ENCODE measurements at regions not wholly inside any gene's neighbourhood (a gene's known extent, or its start where the extent isn't known, plus 50 kb on each side); places are given as distances from the start of the nearest gene placed in this dataset.

DNA sequence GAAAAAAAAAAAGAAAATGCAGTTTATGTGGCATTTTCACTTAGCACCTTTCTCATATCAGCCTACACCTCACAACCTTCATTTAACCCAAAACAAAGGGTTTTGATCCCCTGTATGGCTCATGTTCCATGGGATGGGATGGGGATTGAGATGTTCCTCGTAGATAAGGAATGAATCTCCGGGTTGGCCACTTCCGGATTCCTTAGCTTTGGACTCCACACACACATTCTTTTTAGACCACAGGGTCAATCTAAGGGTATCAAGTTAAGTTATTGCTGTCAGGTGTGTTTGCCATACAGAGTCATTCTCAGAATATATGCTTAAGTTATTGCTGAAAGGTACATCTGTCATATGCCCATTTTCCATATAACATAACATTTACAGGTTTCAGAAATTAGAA is 301.4 kb upstream of the TGFBR2 start:
- no peaks in the 10 kb centered on the region for H3K36me3 ChIP-seq
- H3K27me3 ChIP-seq, result no peaks in the 10 kb centered on the region
- intact Hi-C loops (cut with DNase I; ENCODE audit: low total_unique reads), result no loop called here
- whole genome bisulfite sequencing, 5 donors, result 75 to 90% (median 85%) methylated on average over 3 of the region's 3 CpGs
- no peak for DNase-seq
- H3K9me3 ChIP-seq, result peaks cover 0 to 3% (median 0%) of the 10 kb centered on the region in 4 donors
- no peak overlapping the region for H3K27ac ChIP-seq
- H3K4me3 ChIP-seq, result no peak overlapping the region
- no peaks in the 10 kb centered on the region for H3K4me1 ChIP-seq
- no peak for TF ChIP-seq EP300 (IDR thresholded peaks at IDR 0.05)
- TF ChIP-seq CTCF (IDR thresholded peaks at IDR 0.05), result no peak
- TF ChIP-seq POLR2A (IDR thresholded peaks at IDR 0.05), result no peak
- TF ChIP-seq POLR2AphosphoS5 (IDR thresholded peaks at IDR 0.05), result no peak

DNA sequence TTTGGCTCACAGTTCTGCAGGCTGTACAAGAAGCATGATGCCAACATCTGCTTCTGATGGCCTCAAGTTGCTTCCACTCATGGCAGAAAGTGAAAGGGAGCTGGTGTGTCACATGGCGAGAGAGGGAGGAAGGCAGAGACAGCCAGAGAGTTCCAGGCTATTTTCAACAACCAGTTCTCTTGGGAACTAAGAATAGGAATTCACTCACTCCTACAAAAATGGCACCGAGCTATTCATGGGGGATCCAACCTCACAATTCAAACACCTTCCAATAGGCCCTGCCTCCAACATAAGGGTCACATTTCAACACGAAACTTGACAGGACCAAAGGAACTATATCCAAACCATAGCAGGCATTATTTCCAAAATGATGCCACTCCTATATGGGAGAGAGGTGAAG is 299.5 kb upstream of the TGFBR2 start:
- no peak for DNase-seq
- 88 to 97% (median 95%) methylated on average over 3 of the region's 3 CpGs for WGBS, 5 donors
- Histone ChIP-seq H3K36me3 (no peaks in the 10 kb centered on the region), H3K27me3 (no peaks in the 10 kb centered on the region), H3K9me3 (peaks cover 0 to 3% (median 0%) of the 10 kb centered on the region in 4 donors), H3K27ac (no peak overlapping the region), H3K4me3 (no peak overlapping the region), H3K4me1 (no peaks in the 10 kb centered on the region)
- intact Hi-C loops (cut with DNase I; ENCODE audit: low total_unique reads), result no loop called here
- no peak for TF ChIP-seq POLR2A (IDR thresholded peaks at IDR 0.05)
- TF ChIP-seq EP300 (IDR thresholded peaks at IDR 0.05), result no peak

DNA sequence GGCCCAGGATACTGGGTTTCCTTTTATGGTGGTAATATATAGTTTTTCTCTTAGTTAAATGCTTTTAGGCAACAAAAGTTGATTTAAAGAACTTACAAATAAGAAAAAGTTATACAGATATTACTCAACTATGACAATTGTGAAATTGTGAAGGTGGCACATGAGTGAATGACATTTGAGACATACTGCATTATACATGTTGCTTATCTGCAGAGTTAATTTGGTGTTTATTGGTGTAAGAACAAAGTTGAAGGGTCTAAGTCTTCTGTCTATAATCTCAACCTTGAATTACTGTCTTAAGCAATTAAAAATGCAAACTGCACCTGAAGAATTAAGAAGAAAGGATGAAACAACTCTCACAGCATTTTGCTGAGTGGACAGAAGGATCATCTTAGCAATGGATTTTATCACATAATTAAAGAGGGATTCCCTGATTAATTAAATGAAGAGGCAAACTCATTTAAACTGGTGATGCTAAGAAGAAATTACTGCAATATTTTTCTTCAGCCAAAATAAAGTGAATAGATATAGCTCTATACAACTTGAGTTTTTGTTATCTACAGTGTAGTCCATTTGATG is 298.9 kb upstream of the TGFBR2 start:
- DNase-seq, result no peak
- intact Hi-C loops (cut with DNase I; ENCODE audit: low total_unique reads), result no loop called here
- Histone ChIP-seq H3K9me3 (peaks cover 0 to 3% (median 0%) of the 10 kb centered on the region in 4 donors), H3K4me1 (no peaks in the 10 kb centered on the region), H3K27ac (no peak overlapping the region), H3K36me3 (no peaks in the 10 kb centered on the region), H3K27me3 (no peaks in the 10 kb centered on the region), H3K4me3 (no peak overlapping the region)
- no peak for TF ChIP-seq CTCF (IDR thresholded peaks at IDR 0.05)
- TF ChIP-seq POLR2A (IDR thresholded peaks at IDR 0.05), result no peak
- TF ChIP-seq POLR2AphosphoS5 (IDR thresholded peaks at IDR 0.05), result no peak
- TF ChIP-seq EP300 (IDR thresholded peaks at IDR 0.05), result no peak

DNA sequence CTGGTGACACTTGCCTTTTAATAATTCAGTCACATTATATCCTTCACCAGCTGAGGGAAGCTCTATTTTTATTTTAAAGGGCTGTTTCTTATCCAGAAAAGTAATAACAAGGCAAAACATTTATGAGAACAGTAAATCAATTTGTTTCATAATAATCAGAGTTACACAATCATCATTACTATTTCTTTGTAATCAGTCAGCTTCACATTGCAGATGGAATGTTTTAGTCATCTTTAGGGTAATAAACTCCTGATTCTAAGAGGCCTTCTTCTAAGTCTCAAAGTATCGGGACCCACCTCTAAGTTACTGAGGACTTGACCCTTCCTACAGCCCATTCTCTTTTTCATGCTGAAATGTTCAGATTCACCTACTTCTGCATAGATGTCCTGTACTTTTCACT is 298.3 kb upstream of the TGFBR2 start:
- no peak for TF ChIP-seq CTCF (IDR thresholded peaks at IDR 0.05)
- no peak for TF ChIP-seq POLR2A (IDR thresholded peaks at IDR 0.05)
- no peak for TF ChIP-seq POLR2AphosphoS5 (IDR thresholded peaks at IDR 0.05)
- TF ChIP-seq EP300 (IDR thresholded peaks at IDR 0.05), result no peak
- WGBS, 5 donors, result 79 to 93% (median 86%) methylated on average over 1 of the region's 1 CpG
- Histone ChIP-seq H3K36me3 (no peaks in the 10 kb centered on the region), H3K27ac (peak overlapping the region in 3 of 5 donors; percentile 30 to 48 (median 32)), H3K9me3 (peaks cover 0 to 3% (median 0%) of the 10 kb centered on the region in 4 donors), H3K27me3 (no peaks in the 10 kb centered on the region), H3K4me3 (no peak overlapping the region), H3K4me1 (no peaks in the 10 kb centered on the region)
- DNase-seq, result no peak
- intact Hi-C loops (cut with DNase I; ENCODE audit: low total_unique reads), result no loop called here
